ENCODE measurements at regions not wholly inside any gene's neighbourhood (a gene's known extent, or its start where the extent isn't known, plus 50 kb on each side); places are given as distances from the start of the nearest gene placed in this dataset.
"Not testable (repeated sequence)": the region's sequence is repeated elsewhere in the genome, so short reads cannot be mapped to it uniquely, and the experiment has no call there.

- no peaks in the 10 kb centered on the region for H3K9me3 ChIP-seq (replicated peaks)
- no peak overlapping the region for H3K27ac ChIP-seq
- no peak for DNase-seq
- no peaks in the 10 kb centered on the region for H3K4me1 ChIP-seq
- no peak overlapping the region for H3K4me3 ChIP-seq
- H3K36me3 ChIP-seq: no peaks in the 10 kb centered on the region
- H3K27me3 ChIP-seq: no peaks in the 10 kb centered on the region
Measured at GRCh38 chrX:96204928-96205327, 479.7 kb upstream of the DIAPH2 start.

GRCh38 chrX:96211953-96212352, 472.7 kb upstream of the DIAPH2 start:
- Histone ChIP-seq H3K27me3 (no peaks in the 10 kb centered on the region), H3K36me3 (no peaks in the 10 kb centered on the region), H3K9me3 (replicated peaks) (no peaks in the 10 kb centered on the region), H3K27ac (no peak overlapping the region), H3K4me1 (no peaks in the 10 kb centered on the region), H3K4me3 (no peak overlapping the region)
- no peak for DNase-seq

- not testable (repeated sequence) for H3K36me3 ChIP-seq; H3K9me3 ChIP-seq (replicated peaks); H3K4me3 ChIP-seq; DNase-seq; H3K4me1 ChIP-seq; H3K27me3 ChIP-seq; H3K27ac ChIP-seq
Measured at GRCh38 chrX:96214681-96215080, 470.0 kb upstream of the DIAPH2 start.

GRCh38 chrX:96224279-96224678, 460.4 kb upstream of the DIAPH2 start:
- Histone ChIP-seq H3K27me3 (no peaks in the 10 kb centered on the region), H3K9me3 (replicated peaks) (no peaks in the 10 kb centered on the region), H3K4me1 (no peaks in the 10 kb centered on the region), H3K36me3 (no peaks in the 10 kb centered on the region), H3K27ac (no peak overlapping the region), H3K4me3 (no peak overlapping the region)
- DNase-seq: no peak

GRCh38 chrX:96244955-96245354, 439.7 kb upstream of the DIAPH2 start:
- DNase-seq: peak in 1 of 2 experiments; percentile 44
- Histone ChIP-seq H3K4me3 (no peak overlapping the region), H3K9me3 (replicated peaks) (no peaks in the 10 kb centered on the region), H3K36me3 (no peaks in the 10 kb centered on the region), H3K27me3 (no peaks in the 10 kb centered on the region), H3K4me1 (no peaks in the 10 kb centered on the region), H3K27ac (no peak overlapping the region)

GRCh38 chrX:96246436-96246835, 438.2 kb upstream of the DIAPH2 start:
- H3K36me3 ChIP-seq: no peaks in the 10 kb centered on the region
- H3K27ac ChIP-seq: no peak overlapping the region
- H3K27me3 ChIP-seq: no peaks in the 10 kb centered on the region
- no peak overlapping the region for H3K4me3 ChIP-seq
- DNase-seq: no peak
- no peaks in the 10 kb centered on the region for H3K9me3 ChIP-seq (replicated peaks)
- H3K4me1 ChIP-seq: no peaks in the 10 kb centered on the region

Measured in SJCRH30 (cell line).